Keratinocyte (primary cell): ENCODE measurements at regions not wholly inside any gene's neighbourhood (a gene's known extent, or its start where the extent isn't known, plus 50 kb on each side); places are given as distances from the start of the nearest gene placed in this dataset.

ENCODE experiments used
- DNase-seq: peaks from one replicate; pipeline ENCODE4 v3.0.0-alpha.2; 2011; ENCODE audit warnings: low read depth, missing footprints, low spot score
- FAIRE-seq: peaks from 2 replicates; lab custom pipeline; 2011; peaks lifted over from hg19 to GRCh38; lab: Jason Lieb, UNC
- H2AFZ ChIP-seq: 2 replicates; pipeline ENCODE4 v1.6.0; 2012; ENCODE audit warnings: low read length, control low read depth, inconsistent platforms; ENCODE audit not compliant: control insufficient read depth
- H3K27ac ChIP-seq: 2 replicates; pipeline ENCODE4 v1.5.1; 2011; ENCODE audit warnings: low read length; ENCODE audit not compliant: control insufficient read depth, insufficient read depth
- H3K27me3 ChIP-seq: 3 replicates; pipeline ENCODE4 v1.6.0; 2011; ENCODE audit warnings: low read length; ENCODE audit not compliant: control insufficient read depth, insufficient read depth; ENCODE audit errors: extremely low read depth
- H3K36me3 ChIP-seq, 2 experiments: 2 replicates in 1 of 2; 3 replicates in 1 of 2; pipeline ENCODE4 v1.5.1; 2011; ENCODE audit warnings: low read length in 2 of 2, mild to moderate bottlenecking in 1 of 2; ENCODE audit not compliant: control insufficient read depth in 2 of 2, insufficient read depth in 2 of 2; ENCODE audit errors: extremely low read depth in 1 of 2
- H3K4me1 ChIP-seq: 3 replicates; pipeline ENCODE4 v1.5.1; 2011; ENCODE audit warnings: low read length; ENCODE audit not compliant: control insufficient read depth, insufficient read depth; ENCODE audit errors: extremely low read depth
- H3K4me2 ChIP-seq: 3 replicates; pipeline ENCODE4 v1.6.0; 2011; ENCODE audit warnings: low read depth, low read length; ENCODE audit not compliant: control insufficient read depth, insufficient read depth; ENCODE audit errors: extremely low read depth
- H3K4me3 ChIP-seq, 3 experiments: fragments of 200-600 bp in 1 of 3; sonication (generic) in 1 of 3; 2 replicates in 2 of 3; 3 replicates in 1 of 3; pipeline ENCODE4 v1.5.1; 2011 to 2016; ENCODE audit warnings: low read length in 3 of 3, mild to moderate bottlenecking in 3 of 3, control low read depth in 2 of 3, inconsistent platforms in 1 of 3, low read depth in 1 of 3, mixed read lengths in 1 of 3, mixed run types in 1 of 3, moderate library complexity in 1 of 3; ENCODE audit not compliant: control insufficient read depth in 2 of 3, insufficient read depth in 2 of 3; ENCODE audit errors: extremely low read depth in 1 of 3
- H3K79me2 ChIP-seq: 2 replicates; pipeline ENCODE4 v1.6.0; 2012; ENCODE audit warnings: low read length; ENCODE audit not compliant: control insufficient read depth, insufficient read depth
- H3K9ac ChIP-seq: 3 replicates; pipeline ENCODE4 v1.6.0; 2011; ENCODE audit warnings: low read length; ENCODE audit not compliant: control insufficient read depth, insufficient read depth; ENCODE audit errors: extremely low read depth
- H3K9me1 ChIP-seq: 3 replicates; pipeline ENCODE4 v1.6.0; 2011; ENCODE audit warnings: low read length; ENCODE audit not compliant: control insufficient read depth, insufficient read depth; ENCODE audit errors: extremely low read depth
- H3K9me3 ChIP-seq: 2 replicates; pipeline ENCODE4 v1.5.1; 2012; ENCODE audit warnings: low read depth, low read length; ENCODE audit not compliant: control insufficient read depth
- H4K20me1 ChIP-seq: 3 replicates; pipeline ENCODE4 v1.6.0; 2011; ENCODE audit warnings: low read length; ENCODE audit not compliant: control insufficient read depth, insufficient read depth; ENCODE audit errors: extremely low read depth
- EZH2 ChIP-seq: IDR thresholded peaks from one replicate; pipeline ENCODE4 v1.6.1; 2012; ENCODE audit warnings: inconsistent platforms, mild to moderate bottlenecking, low read length, moderate library complexity
- dilution Hi-C: fragments of 300-500 bp; cut with MboI; formaldehyde crosslinking; loops from one replicate; pipeline ENCODE4 v1.7.0; 2020; ENCODE audit warnings: low sequenced_read_pairs; ENCODE audit not compliant: extremely low pct_ligation_motif_present
- small RNA-seq, 3 experiments: library from RNA; depleted of rRNA; stranded (forward); fragments of <200 nt; gene quantifications; one replicate each; pipeline ENCODE3, GENCODE V24; 2012; ENCODE audit warnings: low read depth in 3 of 3, low replicate concordance in 1 of 3; ENCODE audit not compliant: insufficient read length in 3 of 3
- TF ChIP-seq, protein P1 (sequence below), 3 experiments: IDR thresholded peaks in 1 of 3; conservative IDR thresholded peaks in 1 of 3; optimal IDR thresholded peaks in 1 of 3; 2 replicates in 2 of 3; 3 replicates in 1 of 3; pipeline versions ENCODE3 to v1.5.1; 2011; ENCODE audit warnings: low read length in 3 of 3, mild to moderate bottlenecking in 3 of 3, moderate library complexity in 2 of 3, control low read depth in 1 of 3, inconsistent platforms in 1 of 3; ENCODE audit not compliant: insufficient read depth in 2 of 3; ENCODE audit errors: extremely low read depth in 1 of 3

DNA sequence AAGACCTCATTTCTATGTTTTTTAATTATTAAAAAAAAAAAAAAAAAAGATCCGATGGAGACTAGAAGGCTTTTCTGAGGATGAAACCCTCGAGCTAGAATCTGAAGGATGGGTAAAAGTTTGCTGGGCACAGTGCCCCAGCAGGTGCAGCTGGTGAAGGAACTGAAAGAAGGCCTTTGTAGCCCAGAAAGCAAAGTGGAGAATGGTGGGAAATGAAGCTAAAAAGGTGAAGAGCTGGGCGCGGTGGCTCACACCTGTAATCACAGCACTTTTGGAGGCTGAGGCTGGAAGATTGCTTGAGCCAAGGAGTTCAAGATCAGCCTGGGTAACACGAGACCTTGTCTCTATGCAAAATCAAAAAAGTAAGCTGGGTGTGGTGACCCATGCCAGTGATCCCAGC lies 50.3 kb upstream of the SEC14L1 start:
- dilution Hi-C loops = no loop called here
- no peaks in the 10 kb centered on the region for H3K9me1 ChIP-seq
- no peak overlapping the region for H3K27ac ChIP-seq
- H3K79me2 ChIP-seq = peaks cover 38% of the 10 kb centered on the region
- H3K4me2 ChIP-seq = peak overlapping the region; percentile 10
- no peak for TF ChIP-seq EZH2
- TF ChIP-seq, protein P1, sequence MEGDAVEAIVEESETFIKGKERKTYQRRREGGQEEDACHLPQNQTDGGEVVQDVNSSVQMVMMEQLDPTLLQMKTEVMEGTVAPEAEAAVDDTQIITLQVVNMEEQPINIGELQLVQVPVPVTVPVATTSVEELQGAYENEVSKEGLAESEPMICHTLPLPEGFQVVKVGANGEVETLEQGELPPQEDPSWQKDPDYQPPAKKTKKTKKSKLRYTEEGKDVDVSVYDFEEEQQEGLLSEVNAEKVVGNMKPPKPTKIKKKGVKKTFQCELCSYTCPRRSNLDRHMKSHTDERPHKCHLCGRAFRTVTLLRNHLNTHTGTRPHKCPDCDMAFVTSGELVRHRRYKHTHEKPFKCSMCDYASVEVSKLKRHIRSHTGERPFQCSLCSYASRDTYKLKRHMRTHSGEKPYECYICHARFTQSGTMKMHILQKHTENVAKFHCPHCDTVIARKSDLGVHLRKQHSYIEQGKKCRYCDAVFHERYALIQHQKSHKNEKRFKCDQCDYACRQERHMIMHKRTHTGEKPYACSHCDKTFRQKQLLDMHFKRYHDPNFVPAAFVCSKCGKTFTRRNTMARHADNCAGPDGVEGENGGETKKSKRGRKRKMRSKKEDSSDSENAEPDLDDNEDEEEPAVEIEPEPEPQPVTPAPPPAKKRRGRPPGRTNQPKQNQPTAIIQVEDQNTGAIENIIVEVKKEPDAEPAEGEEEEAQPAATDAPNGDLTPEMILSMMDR (optimal IDR thresholded peaks at IDR 0.05 in 1 of 3, IDR thresholded peaks at IDR 0.05 in 1 of 3, conservative IDR thresholded peaks at IDR 0.05 in 1 of 3; ENCODE audit: extremely low read depth in 1 of 3, insufficient read depth in 2 of 3, low read length in 3 of 3) = no peak
- H4K20me1 ChIP-seq = no peaks in the 10 kb centered on the region
- no peak overlapping the region for H3K9ac ChIP-seq
- H3K27me3 ChIP-seq = no peaks in the 10 kb centered on the region
- H3K4me1 ChIP-seq = peaks cover 18% of the 10 kb centered on the region
- H3K9me3 ChIP-seq = no peaks in the 10 kb centered on the region
- H3K36me3 ChIP-seq = peaks cover 22 to 34% of the 10 kb centered on the region in 2 experiments
- no peak overlapping the region for H3K4me3 ChIP-seq
- no peak overlapping the region for H2AFZ ChIP-seq
- FAIRE-seq (no peak), DNase-seq (no peak)

Small RNA genes in the stretch of these regions (small RNA-seq; reads per million reads assigned to genes)
- 0 reads per million in 3 experiments for gene RF00017
- 0 reads per million in 3 experiments for gene SCARNA16
